IPS-20b (cell line): ENCODE measurements at regions not wholly inside any gene's neighbourhood (a gene's known extent, or its start where the extent isn't known, plus 50 kb on each side); places are given as distances from the start of the nearest gene placed in this dataset.
"Not testable (repeated sequence)": the region's sequence is repeated elsewhere in the genome, so short reads cannot be mapped to it uniquely, and the experiment has no call there.

Experiments
- H3K27ac ChIP-seq: one replicate; pipeline ENCODE4 v1.5.1; 2013; ENCODE audit warnings: low read length
- H3K27me3 ChIP-seq: 2 replicates; pipeline ENCODE4 v1.6.1; 2013; ENCODE audit warnings: mild to moderate bottlenecking, low read length, inconsistent platforms; ENCODE audit not compliant: insufficient read depth
- H3K36me3 ChIP-seq: 2 replicates; pipeline ENCODE4 v1.6.1; 2013; ENCODE audit warnings: low read depth, mild to moderate bottlenecking, inconsistent platforms, low read length, moderate library complexity; ENCODE audit not compliant: insufficient read depth
- H3K4me1 ChIP-seq: 2 replicates; pipeline ENCODE4 v1.6.1; 2013; ENCODE audit warnings: mild to moderate bottlenecking, control low read depth, inconsistent platforms, low read length, moderate library complexity; ENCODE audit not compliant: insufficient read depth
- H3K4me3 ChIP-seq: 2 replicates; pipeline ENCODE4 v1.5.1; 2013; ENCODE audit warnings: mild to moderate bottlenecking, low read length, inconsistent platforms
- H3K9ac ChIP-seq: 2 replicates; pipeline ENCODE4 v1.6.1; 2013; ENCODE audit warnings: low read depth, mild to moderate bottlenecking, inconsistent platforms, low read length, moderate library complexity
- H3K9me3 ChIP-seq: 2 replicates; pipeline ENCODE4 v1.6.1; 2013; ENCODE audit warnings: mild to moderate bottlenecking, low read depth, low read length, inconsistent platforms; ENCODE audit not compliant: insufficient read depth

DNA sequence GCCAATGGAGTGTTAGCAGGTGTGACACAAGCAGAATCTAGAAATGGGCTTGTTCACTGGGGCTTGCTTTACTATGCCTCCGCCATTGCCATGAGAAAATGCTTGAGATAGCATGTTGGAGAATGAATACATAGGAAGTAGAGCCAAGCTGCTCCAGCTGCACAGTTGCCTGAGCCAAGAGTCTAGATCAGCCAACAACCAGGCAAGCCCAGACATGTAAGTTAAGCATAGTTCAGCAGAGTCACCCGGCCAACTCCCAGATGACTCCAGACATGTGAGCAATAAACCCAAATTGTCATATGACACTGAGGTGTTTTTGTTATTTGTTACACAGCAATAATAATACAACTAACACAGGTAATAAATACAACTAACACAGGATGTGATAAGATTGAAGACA lies 167.9 kb downstream of the HAO1 start:
- H3K27ac ChIP-seq, result no peak overlapping the region
- no peak overlapping the region for H3K9ac ChIP-seq
- H3K4me1 ChIP-seq, result no peaks in the 10 kb centered on the region
- H3K27me3 ChIP-seq, result no peaks in the 10 kb centered on the region
- peaks cover 20% of the 10 kb centered on the region for H3K9me3 ChIP-seq
- no peak overlapping the region for H3K4me3 ChIP-seq
- no peaks in the 10 kb centered on the region for H3K36me3 ChIP-seq

DNA sequence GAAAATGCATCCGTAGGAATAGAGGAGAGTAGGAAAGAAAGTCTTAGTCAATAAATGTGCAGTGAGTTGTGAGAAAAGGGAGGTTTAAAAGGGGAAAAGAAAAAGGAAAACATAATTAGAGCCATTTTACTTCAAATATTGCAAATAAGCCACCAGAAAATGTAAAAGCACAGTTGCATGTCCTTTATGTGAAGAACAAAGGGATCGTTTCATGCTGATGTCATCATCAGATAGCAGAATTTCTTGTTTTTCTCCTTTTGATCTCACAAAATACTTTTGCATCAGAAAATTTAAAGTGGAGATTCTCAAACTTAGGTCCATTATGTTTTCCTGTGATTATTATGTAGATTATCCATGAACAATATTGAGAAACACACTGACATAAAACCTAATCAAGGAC lies 166.7 kb downstream of the HAO1 start:
- Histone ChIP-seq H3K36me3 (no peaks in the 10 kb centered on the region), H3K27ac (no peak overlapping the region), H3K9me3 (peaks cover 28% of the 10 kb centered on the region), H3K4me3 (no peak overlapping the region), H3K4me1 (no peaks in the 10 kb centered on the region), H3K27me3 (no peaks in the 10 kb centered on the region), H3K9ac (no peak overlapping the region)

DNA sequence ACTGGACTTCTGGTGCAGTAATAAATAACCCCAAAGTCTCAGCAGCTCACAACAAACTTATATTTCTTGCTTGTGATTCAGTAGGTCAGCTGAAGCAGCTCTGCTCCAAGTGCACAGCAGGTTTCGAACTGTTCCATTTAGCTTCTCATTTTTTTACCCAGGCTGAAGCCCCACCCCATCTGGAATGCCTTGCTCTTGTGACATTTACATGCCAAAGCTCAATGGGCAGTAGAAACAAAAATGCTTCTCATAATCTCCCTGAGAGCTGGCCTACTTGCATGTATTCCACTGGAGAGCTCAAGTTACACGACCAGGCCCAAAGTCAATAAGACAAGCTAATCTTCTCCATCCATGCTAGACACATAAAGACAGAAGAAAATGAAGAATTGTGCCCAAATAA lies 165.2 kb downstream of the HAO1 start:
- H3K9me3 ChIP-seq, result peaks cover 28% of the 10 kb centered on the region
- H3K4me1 ChIP-seq, result no peaks in the 10 kb centered on the region
- H3K27me3 ChIP-seq, result no peaks in the 10 kb centered on the region
- no peaks in the 10 kb centered on the region for H3K36me3 ChIP-seq
- no peak overlapping the region for H3K4me3 ChIP-seq
- no peak overlapping the region for H3K9ac ChIP-seq
- no peak overlapping the region for H3K27ac ChIP-seq

DNA sequence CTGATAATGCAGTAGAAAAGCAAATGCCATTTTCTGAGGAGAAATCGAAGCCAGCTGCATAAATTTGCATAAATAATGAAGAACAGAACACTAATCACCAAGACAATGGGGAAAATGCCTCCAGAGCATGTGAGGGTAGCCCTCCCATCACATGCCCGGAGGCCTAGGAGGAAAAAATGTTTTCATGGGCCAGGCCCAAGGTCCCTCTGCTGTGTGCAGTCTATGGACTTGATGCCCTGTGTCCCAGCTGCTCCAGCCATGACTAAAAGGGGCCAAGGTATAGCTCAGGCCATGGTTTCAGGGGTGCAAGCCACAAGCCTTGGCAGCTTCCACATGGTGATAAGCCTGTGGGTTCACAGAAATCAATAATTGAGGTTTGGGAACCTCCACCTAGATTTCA lies 164.1 kb downstream of the HAO1 start:
- Histone ChIP-seq H3K27me3 (no peaks in the 10 kb centered on the region), H3K4me1 (no peaks in the 10 kb centered on the region), H3K36me3 (no peaks in the 10 kb centered on the region), H3K9me3 (peaks cover 28% of the 10 kb centered on the region), H3K27ac (no peak overlapping the region), H3K9ac (no peak overlapping the region), H3K4me3 (no peak overlapping the region)

DNA sequence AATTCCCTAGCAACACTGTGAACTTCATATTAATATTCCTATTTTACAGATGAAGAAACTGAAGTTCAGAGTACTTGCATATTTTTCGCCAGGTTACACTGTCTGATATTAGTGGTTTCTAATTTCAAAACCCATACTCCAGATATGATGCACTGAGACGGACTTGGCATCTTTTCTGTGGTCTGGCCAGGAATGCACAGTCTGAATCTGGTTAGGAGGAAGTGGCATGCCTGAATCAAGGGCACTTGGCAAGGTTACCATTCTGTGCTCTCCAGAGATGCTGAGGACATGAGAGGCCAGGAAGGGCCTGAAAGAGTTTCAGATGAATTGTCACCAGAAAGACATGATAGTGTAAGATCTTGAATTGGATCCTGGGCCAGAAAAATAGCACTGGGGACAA lies 150.1 kb downstream of the HAO1 start:
- H3K36me3 ChIP-seq, result no peaks in the 10 kb centered on the region
- no peaks in the 10 kb centered on the region for H3K9me3 ChIP-seq
- no peak overlapping the region for H3K4me3 ChIP-seq
- H3K27me3 ChIP-seq, result no peaks in the 10 kb centered on the region
- no peak overlapping the region for H3K9ac ChIP-seq
- H3K4me1 ChIP-seq, result no peaks in the 10 kb centered on the region
- H3K27ac ChIP-seq, result no peak overlapping the region

DNA sequence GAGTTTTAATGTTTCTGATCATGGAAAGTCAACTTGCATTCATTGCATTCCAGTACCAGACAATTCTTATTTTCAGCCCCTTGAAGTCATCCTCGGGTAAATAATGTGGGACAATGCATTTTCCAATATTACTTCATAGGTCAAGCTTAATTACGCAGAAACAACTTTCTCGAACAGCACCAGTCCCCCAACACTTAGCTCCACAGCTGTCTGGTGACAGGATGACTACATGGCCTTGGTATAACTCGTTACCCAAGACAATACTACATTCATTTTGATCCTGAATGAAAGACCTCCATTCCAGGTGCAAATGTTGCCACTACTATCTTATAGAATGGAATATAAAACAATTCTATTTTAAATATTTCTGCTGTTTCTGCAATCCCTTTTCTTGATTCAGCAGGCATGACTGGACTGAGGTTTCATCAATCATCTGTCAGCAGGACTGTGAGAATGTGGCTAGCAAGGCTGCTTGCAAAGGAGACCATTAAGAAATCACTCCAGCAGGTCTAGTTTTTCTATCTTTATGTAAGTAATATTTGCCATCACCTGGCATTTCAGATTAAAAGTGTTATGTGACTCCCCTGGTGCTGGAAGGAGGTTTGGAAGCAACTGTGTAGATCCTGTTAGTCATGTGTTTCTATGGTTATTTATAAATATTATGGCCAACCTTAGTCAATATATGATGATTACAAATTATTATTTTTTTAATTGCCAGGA lies 147.9 kb downstream of the HAO1 start:
- no peaks in the 10 kb centered on the region for H3K27me3 ChIP-seq
- H3K27ac ChIP-seq, result no peak overlapping the region
- H3K4me3 ChIP-seq, result no peak overlapping the region
- no peak overlapping the region for H3K9ac ChIP-seq
- no peaks in the 10 kb centered on the region for H3K36me3 ChIP-seq
- no peaks in the 10 kb centered on the region for H3K4me1 ChIP-seq
- H3K9me3 ChIP-seq, result no peaks in the 10 kb centered on the region

DNA sequence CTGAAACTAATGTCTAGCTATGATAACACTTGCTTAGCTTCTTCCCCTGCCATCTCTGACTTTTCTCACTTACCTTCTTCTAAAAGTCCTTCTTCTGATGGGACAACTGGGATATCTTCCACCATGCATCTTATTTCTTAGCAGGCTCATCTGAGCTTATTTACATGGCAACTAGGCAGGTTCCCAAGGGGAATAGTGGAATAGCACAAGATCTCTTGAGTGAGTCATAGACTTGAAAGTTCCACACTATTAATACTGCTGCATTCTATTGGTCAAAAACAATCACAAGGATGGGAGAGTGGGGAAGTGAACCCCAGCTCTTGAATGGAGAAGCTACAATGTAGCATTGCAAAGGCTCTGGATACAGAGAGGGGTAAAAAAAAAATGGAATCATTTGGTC lies 142.1 kb downstream of the HAO1 start:
- no peaks in the 10 kb centered on the region for H3K27me3 ChIP-seq
- no peak overlapping the region for H3K9ac ChIP-seq
- H3K27ac ChIP-seq, result no peak overlapping the region
- no peaks in the 10 kb centered on the region for H3K36me3 ChIP-seq
- no peaks in the 10 kb centered on the region for H3K4me1 ChIP-seq
- no peaks in the 10 kb centered on the region; the same call in 1 of the 2 replicates for H3K9me3 ChIP-seq
- no peak overlapping the region for H3K4me3 ChIP-seq

DNA sequence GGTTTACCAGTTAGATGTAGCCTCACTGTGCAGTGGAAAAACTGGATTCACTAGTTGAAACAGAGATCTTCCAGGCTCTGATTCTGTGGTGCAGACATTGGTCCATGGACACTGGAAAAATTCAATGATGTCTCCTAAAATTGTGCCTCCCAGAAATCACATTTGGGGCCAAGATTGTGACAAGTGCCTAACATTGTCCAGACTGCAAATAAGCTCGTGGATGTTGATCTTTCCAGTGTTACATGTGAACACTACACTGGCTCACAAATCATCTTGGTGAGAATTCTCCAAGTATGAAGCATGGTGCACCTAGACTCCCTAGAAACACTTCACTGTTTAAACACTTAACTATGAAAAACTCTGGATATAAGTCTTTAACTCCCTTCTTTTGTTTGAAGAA lies 140.4 kb downstream of the HAO1 start:
- Histone ChIP-seq H3K27me3 (no peaks in the 10 kb centered on the region), H3K27ac (no peak overlapping the region), H3K36me3 (no peaks in the 10 kb centered on the region), H3K4me3 (no peak overlapping the region), H3K9me3 (no peaks in the 10 kb centered on the region; the same call in 1 of the 2 replicates), H3K9ac (no peak overlapping the region), H3K4me1 (no peaks in the 10 kb centered on the region)

DNA sequence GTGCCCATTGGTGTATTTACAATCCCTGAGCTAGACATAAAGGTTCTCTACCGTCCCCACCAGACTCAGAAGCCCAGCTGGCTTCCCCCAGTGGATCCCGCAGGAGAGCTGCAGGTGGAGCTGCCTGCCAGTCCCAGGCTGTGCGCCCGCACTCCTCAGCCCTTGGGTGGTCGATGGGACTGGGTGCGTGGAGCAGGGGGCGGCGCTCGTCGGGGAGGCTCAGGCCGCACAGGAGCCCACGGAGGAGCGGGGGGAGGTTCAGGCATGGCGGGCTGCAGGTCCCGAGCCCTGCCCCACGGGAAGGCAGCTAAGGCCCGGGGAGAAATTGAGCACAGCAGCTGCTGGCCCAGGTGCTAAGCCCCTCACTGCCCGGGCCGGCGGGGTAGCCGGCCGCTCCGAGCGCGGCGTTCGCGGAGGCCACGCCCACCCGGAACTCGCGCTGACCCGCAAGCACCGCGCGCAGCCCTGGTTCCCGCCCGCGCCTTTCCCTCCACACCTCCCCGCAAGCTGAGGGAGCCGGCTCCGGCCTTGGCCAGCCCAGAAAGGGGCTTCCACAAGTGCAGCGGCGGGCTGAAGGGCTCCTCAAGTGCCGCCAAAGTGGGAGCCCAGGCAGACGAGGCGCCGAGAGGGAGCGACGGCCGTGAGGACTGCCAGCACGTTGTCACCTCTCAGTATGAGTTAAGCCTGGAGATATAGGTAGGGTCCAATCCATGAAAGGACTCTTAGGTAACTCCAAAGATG lies 136.7 kb downstream of the HAO1 start:
- not testable (repeated sequence) for H3K36me3 ChIP-seq, H3K27me3 ChIP-seq, H3K9me3 ChIP-seq, H3K4me3 ChIP-seq, H3K9ac ChIP-seq, H3K4me1 ChIP-seq, H3K27ac ChIP-seq

DNA sequence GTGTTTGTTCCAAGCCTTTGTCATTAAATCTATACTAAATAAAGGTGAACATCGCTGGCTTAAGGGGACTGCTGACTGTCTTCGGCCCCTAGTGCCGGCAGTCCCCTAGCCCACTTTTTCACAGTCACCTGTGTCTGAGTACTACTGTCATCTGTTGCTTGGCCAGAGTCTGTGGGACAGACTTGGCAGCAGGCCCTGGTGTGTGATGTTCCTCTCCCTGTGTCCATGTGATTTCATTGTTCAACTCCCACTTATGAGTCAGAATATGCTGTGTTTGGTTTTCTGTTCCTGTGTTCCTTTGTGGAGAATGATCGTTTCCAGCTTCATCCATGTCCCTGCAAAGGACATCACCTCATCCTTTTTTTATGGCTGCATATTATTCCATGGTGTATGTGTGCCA lies 133.4 kb downstream of the HAO1 start:
- H3K27me3 ChIP-seq, result no peaks in the 10 kb centered on the region
- no peak overlapping the region for H3K4me3 ChIP-seq
- no peak overlapping the region for H3K27ac ChIP-seq
- peaks cover 4% of the 10 kb centered on the region; the same call in 1 of the 2 replicates for H3K9me3 ChIP-seq
- no peak overlapping the region for H3K9ac ChIP-seq
- H3K36me3 ChIP-seq, result no peaks in the 10 kb centered on the region
- H3K4me1 ChIP-seq, result no peaks in the 10 kb centered on the region

DNA sequence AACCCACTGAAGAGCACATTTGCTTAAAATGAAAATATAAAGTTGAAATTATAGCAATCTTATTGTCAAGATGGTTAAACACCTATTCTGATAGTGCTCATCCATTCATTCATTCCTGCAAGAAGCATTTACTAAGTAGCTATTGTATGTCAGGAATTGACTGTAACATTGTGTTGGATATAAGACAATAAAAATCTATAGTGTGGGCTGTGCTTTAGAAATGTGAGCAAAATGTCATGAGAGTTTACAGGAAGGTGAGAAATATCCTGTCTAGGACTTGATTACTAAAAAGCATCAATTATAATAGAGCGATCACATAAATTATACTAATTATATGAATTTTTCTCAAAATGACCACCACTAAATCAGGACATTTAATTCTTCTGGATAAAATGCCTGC lies 123.0 kb downstream of the HAO1 start:
- Histone ChIP-seq H3K4me3 (no peak overlapping the region), H3K9ac (no peak overlapping the region), H3K36me3 (no peaks in the 10 kb centered on the region), H3K27me3 (no peaks in the 10 kb centered on the region), H3K9me3 (0 out of 2 replicates have a peak, but pooled peaks cover 4% of the 10 kb centered on the region), H3K27ac (no peak overlapping the region), H3K4me1 (no peaks in the 10 kb centered on the region)

DNA sequence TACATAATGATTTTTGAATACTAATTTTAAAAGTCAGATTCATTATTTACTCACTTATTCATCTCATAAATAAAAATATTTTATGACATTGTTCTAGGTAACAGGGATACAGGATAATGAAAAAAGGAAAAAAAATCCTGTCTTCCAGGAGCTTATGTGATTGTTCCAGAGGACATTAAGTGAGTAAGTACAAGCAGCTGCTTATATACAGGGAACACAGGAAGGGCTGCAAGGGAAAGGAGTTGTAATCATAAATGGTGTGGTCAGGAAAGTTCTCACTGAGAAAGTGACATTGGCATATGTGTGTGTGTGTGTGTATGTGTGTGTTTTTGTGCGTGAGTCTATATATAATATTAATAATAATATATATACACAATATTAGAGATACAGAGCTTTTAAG lies 121.8 kb downstream of the HAO1 start:
- peaks cover 4% of the 10 kb centered on the region; the same call in 1 of the 2 replicates for H3K9me3 ChIP-seq
- no peaks in the 10 kb centered on the region for H3K27me3 ChIP-seq
- H3K27ac ChIP-seq, result no peak overlapping the region
- H3K36me3 ChIP-seq, result no peaks in the 10 kb centered on the region
- H3K4me1 ChIP-seq, result no peaks in the 10 kb centered on the region
- no peak overlapping the region for H3K4me3 ChIP-seq
- H3K9ac ChIP-seq, result no peak overlapping the region
